ENCODE measurements at regions not wholly inside any gene's neighbourhood (a gene's known extent, or its start where the extent isn't known, plus 50 kb on each side); places are given as distances from the start of the nearest gene placed in this dataset.

DNA sequence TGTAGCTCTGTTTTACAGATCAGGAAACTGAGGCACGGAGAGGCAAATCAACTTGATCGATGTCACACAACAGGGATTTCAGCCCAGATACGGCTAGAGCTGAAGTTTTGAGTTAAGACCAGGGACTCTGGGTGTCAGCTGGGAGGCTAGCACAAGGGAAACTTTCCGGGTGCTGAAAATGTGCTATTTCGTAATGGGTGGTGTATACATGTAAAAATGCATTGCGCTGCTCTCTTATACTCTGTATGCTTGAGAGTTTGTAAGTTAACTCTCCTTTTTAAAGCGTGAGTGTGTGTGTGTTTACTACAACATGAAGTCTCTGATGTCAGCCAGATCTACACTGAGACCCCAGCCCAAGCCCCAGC, 227.6 kb downstream of the MN1 start:
- no peak overlapping the region for H3K27ac ChIP-seq
- TF ChIP-seq, protein P1, sequence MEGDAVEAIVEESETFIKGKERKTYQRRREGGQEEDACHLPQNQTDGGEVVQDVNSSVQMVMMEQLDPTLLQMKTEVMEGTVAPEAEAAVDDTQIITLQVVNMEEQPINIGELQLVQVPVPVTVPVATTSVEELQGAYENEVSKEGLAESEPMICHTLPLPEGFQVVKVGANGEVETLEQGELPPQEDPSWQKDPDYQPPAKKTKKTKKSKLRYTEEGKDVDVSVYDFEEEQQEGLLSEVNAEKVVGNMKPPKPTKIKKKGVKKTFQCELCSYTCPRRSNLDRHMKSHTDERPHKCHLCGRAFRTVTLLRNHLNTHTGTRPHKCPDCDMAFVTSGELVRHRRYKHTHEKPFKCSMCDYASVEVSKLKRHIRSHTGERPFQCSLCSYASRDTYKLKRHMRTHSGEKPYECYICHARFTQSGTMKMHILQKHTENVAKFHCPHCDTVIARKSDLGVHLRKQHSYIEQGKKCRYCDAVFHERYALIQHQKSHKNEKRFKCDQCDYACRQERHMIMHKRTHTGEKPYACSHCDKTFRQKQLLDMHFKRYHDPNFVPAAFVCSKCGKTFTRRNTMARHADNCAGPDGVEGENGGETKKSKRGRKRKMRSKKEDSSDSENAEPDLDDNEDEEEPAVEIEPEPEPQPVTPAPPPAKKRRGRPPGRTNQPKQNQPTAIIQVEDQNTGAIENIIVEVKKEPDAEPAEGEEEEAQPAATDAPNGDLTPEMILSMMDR (conservative IDR thresholded peaks at IDR 0.05; ENCODE audit: low read depth): no peak
- CTCF ChIA-PET: no interaction called here
- no peak for DNase-seq (ENCODE audit: low spot score)
- POLR2A ChIA-PET (ENCODE audit: low non-redundant PET): no interaction called here

DNA sequence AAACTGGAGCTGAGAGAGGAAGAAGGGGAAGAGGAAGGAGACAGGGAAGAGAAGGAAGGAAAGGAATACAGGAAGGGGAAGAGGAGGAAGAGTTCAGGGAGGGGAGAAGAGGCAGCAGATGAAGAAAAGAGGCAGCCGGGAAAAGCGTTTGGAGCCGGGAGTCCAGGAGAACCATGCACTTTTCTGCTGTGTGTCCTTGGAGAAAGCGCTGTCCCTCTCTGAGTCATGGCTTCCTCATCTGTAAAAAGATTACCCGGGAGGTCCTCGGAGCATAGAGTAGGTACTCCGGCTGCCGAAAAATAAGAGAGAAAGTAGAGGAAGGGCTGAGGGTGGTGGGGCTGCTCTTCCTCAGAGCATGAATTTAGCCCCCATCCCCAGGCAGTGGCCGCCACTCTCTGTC, 226.9 kb downstream of the MN1 start:
- no peak for DNase-seq (ENCODE audit: low spot score)
- TF ChIP-seq, protein P1 (conservative IDR thresholded peaks at IDR 0.05; ENCODE audit: low read depth): no peak
- no peak overlapping the region for H3K27ac ChIP-seq
- POLR2A ChIA-PET (ENCODE audit: low non-redundant PET): no interaction called here
- CTCF ChIA-PET: no interaction called here

DNA sequence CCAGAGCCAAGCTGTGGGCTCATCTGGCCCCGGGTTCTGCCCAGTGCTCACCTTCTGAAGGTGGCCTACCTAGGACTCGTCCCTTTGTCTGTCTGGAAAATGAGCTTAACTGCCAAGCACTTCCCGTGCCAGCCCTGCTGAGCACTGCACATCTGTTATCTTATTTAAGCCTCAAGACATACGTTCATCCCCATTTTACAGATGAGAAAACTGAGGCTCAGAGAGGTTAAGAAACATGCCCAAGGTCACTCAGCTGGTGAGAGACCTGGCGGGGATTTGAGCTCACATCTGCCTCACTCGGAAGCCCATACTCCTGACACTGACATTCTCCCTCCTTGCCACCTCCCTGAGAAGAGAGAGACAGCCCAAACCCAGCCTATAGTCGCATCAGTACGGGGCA, 226.2 kb downstream of the MN1 start:
- POLR2A ChIA-PET (ENCODE audit: low non-redundant PET): no interaction called here
- CTCF ChIA-PET: no interaction called here

DNA sequence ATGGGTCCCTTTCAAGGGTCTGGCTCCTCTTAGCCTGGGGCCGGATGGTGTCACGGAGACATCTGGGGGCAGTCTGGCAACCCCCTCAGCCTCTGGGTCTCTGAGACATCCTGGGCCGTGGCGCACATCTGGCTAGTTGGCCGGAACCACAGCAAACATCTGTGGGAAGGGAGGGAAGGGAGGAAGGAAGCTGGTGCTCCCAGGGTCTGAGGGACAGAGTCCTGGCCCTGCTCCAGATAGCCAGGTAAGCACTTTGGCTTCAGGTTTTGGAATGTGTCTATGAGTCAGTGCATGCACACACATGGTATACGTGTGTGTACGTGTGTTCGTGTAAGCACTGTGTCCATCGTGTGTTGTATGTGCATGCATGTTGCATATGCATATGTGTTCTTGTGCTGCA, 225.1 kb downstream of the MN1 start:
- ChIA-PET CTCF (no interaction called here), POLR2A (ENCODE audit: low non-redundant PET) (no interaction called here)
- no peak for DNase-seq (ENCODE audit: low spot score)
- H3K27ac ChIP-seq: no peak overlapping the region
- TF ChIP-seq, protein P1 (conservative IDR thresholded peaks at IDR 0.05; ENCODE audit: low read depth): no peak

More for the DNA sequence above, 226.2 kb downstream of the MN1 start:
- no peak overlapping the region for H3K27ac ChIP-seq
- TF ChIP-seq, protein P1 (conservative IDR thresholded peaks at IDR 0.05; ENCODE audit: low read depth): no peak
- DNase-seq (ENCODE audit: low spot score): no peak

DNA sequence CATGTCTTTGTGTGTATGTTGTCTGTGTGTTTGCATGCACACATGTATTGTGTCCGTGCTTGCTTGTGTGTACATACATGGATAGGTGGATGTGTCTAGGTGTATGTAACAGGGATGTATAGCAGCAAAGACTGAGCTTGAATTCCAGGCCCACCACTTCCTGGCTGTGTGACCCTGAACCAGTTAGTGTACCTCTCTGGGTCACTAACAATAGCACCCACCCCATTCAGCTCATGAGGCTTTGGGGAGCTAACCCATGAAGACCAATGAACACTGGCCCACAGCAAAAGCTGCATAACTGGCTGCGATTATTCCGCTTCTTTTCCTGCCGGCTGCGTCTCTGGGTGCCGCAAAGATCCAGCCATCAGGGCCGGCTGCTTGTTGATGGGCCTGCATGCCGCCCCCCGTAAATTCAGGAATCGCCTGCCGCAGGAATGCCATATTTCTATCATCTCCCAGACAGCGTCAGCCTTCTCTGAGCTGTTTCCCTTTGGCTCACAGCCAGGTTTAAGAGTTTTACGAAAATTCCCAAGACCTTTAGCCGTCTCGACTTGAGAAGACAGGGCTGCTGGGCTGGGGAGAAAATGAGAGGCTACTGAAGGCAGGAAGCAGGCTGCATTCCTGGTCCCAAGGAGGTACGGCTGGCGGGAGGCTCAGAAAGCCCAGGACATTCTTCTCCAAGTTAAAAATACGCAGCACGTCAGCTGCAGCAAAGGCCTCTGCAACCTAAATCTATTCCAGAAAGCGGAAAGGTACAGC, 224.6 kb downstream of the MN1 start:
- ChIA-PET POLR2A (ENCODE audit: low non-redundant PET) (no interaction called here), CTCF (no interaction called here)
- TF ChIP-seq, protein P1 (conservative IDR thresholded peaks at IDR 0.05; ENCODE audit: low read depth): no peak
- no peak overlapping the region for H3K27ac ChIP-seq
- DNase-seq (ENCODE audit: low spot score): no peak

DNA sequence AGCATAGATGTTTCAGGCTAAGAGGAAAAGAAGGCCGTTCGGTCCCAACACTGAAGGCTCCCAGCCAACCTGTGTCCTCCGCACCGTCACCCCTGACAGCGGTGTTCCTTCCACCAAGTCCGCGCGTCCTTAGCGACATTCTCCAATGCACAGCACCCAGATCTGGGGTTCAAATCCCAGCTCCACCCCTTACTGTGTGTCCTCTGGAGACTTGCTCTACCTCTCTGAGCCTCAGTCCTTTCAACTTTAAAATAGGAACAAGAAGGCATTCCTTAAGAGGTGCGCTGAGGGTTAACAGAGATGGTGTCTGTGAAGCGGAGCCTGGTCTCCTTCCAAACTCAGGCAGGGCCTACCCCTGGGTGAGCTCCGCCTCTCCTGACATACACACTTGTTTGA, 224.0 kb downstream of the MN1 start:
- no peak for DNase-seq (ENCODE audit: low spot score)
- no peak overlapping the region for H3K27ac ChIP-seq
- ChIA-PET CTCF (interaction anchor here (0.7 kb wide), 1 partner anchor 1362 kb away, joined by 3 read pairs; no protein-coding TSS in a partner anchor), POLR2A (ENCODE audit: low non-redundant PET) (no interaction called here)
- TF ChIP-seq, protein P1 (conservative IDR thresholded peaks at IDR 0.05; ENCODE audit: low read depth): no peak
